Stimulated activated CD4-positive, alpha-beta T cell treated with anti-CD3 and anti-CD28 coated beads, Interleukin-4, amount 100 ng/mL, for 1 hour (primary cell): ENCODE measurements at regions not wholly inside any gene's neighbourhood (a gene's known extent, or its start where the extent isn't known, plus 50 kb on each side); places are given as distances from the start of the nearest gene placed in this dataset.

Experiments used
- DNase-seq: peaks from one replicate; pipeline ENCODE4 v3.0.0-alpha.2; 2020

GRCh38 chr4:1493540-1494287, 87.5 kb upstream of the NKX1-1 start:
- DNase-seq: no peak

GRCh38 chr4:1492651-1493539, 86.7 kb upstream of the NKX1-1 start:
- no peak for DNase-seq

GRCh38 chr4:1492142-1492457, 85.9 kb upstream of the NKX1-1 start:
- no peak for DNase-seq

- DNase-seq: no peak
Measured at GRCh38 chr4:1491328-1492141, 85.3 kb upstream of the NKX1-1 start.

GRCh38 chr4:1490654-1491327, 84.5 kb upstream of the NKX1-1 start:
- no peak for DNase-seq

GRCh38 chr4:1490011-1490653, 83.9 kb upstream of the NKX1-1 start:
- DNase-seq: no peak

GRCh38 chr4:1489639-1489995, 83.4 kb upstream of the NKX1-1 start:
- no peak for DNase-seq

GRCh38 chr4:1488831-1489638, 82.8 kb upstream of the NKX1-1 start:
- DNase-seq: no peak

GRCh38 chr4:1488357-1488756, 82.1 kb upstream of the NKX1-1 start:
- no peak for DNase-seq

- no peak for DNase-seq
Measured at GRCh38 chr4:1487761-1488160, 81.5 kb upstream of the NKX1-1 start.

GRCh38 chr4:1487106-1487505, 80.9 kb upstream of the NKX1-1 start:
- no peak for DNase-seq

GRCh38 chr4:1485280-1485679, 79.0 kb upstream of the NKX1-1 start:
- no peak for DNase-seq

- DNase-seq: no peak
Measured at GRCh38 chr4:1480720-1481119, 74.5 kb upstream of the NKX1-1 start.

GRCh38 chr4:1479454-1479853, 73.2 kb upstream of the NKX1-1 start:
- no peak for DNase-seq

- DNase-seq: no peak
Measured at GRCh38 chr4:1478766-1479355, 72.6 kb upstream of the NKX1-1 start.

- no peak for DNase-seq
Measured at GRCh38 chr4:1477045-1477840, 71.0 kb upstream of the NKX1-1 start.

GRCh38 chr4:1476140-1476513, 69.9 kb upstream of the NKX1-1 start:
- DNase-seq: no peak

GRCh38 chr4:1475277-1476139, 69.3 kb upstream of the NKX1-1 start:
- no peak for DNase-seq
